GM06990 (cell line): ENCODE measurements at regions not wholly inside any gene's neighbourhood (a gene's known extent, or its start where the extent isn't known, plus 50 kb on each side); places are given as distances from the start of the nearest gene placed in this dataset.

ENCODE experiments used
- DNase-seq: peaks from one replicate; pipeline ENCODE4 v3.0.0-alpha.2; 2011; ENCODE audit not compliant: insufficient read length; ENCODE audit errors: extremely low read depth
- H3K27me3 ChIP-seq: replicated peaks from 2 replicates; pipeline ENCODE4 v1.6.0; 2011; ENCODE audit warnings: low read length; ENCODE audit not compliant: control insufficient read depth, insufficient read depth
- H3K36me3 ChIP-seq: 2 replicates; pipeline ENCODE4 v1.5.1; 2011; ENCODE audit warnings: low read length; ENCODE audit not compliant: control insufficient read depth, insufficient read depth
- H3K4me3 ChIP-seq: replicated peaks from 2 replicates; pipeline ENCODE4 v1.5.1; 2011; ENCODE audit warnings: low read depth, mild to moderate bottlenecking, control low read depth, low read length
- CTCF ChIP-seq: IDR thresholded peaks from 2 replicates; pipeline ENCODE4 v1.5.1; 2011; ENCODE audit warnings: low read length, control low read depth, mild to moderate bottlenecking, inconsistent platforms; ENCODE audit not compliant: insufficient read depth, poor library complexity, severe bottlenecking

- no peak for DNase-seq
- Histone ChIP-seq H3K4me3 (no peak overlapping the region), H3K36me3 (no peaks in the 10 kb centered on the region), H3K27me3 (no peaks in the 10 kb centered on the region)
- no peak for TF ChIP-seq CTCF
Measured at GRCh38 chr11:27934830-27935145, 173.2 kb downstream of the KIF18A start.

GRCh38 chr11:27933992-27934829 is 173.7 kb downstream of the KIF18A start:
- Histone ChIP-seq H3K36me3 (no peaks in the 10 kb centered on the region), H3K27me3 (no peaks in the 10 kb centered on the region), H3K4me3 (no peak overlapping the region)
- no peak for TF ChIP-seq CTCF
- no peak for DNase-seq

- Histone ChIP-seq H3K27me3 (no peaks in the 10 kb centered on the region), H3K4me3 (no peak overlapping the region), H3K36me3 (no peaks in the 10 kb centered on the region)
- DNase-seq, result no peak
- TF ChIP-seq CTCF, result no peak
Measured at GRCh38 chr11:27931770-27932169, 176.2 kb downstream of the KIF18A start.

GRCh38 chr11:27930946-27931345 is 177.0 kb downstream of the KIF18A start:
- DNase-seq, result no peak
- H3K27me3 ChIP-seq, result no peaks in the 10 kb centered on the region
- no peak overlapping the region for H3K4me3 ChIP-seq
- TF ChIP-seq CTCF, result no peak
- H3K36me3 ChIP-seq, result no peaks in the 10 kb centered on the region

GRCh38 chr11:27928809-27929208 is 179.1 kb downstream of the KIF18A start:
- no peak for TF ChIP-seq CTCF
- Histone ChIP-seq H3K36me3 (no peaks in the 10 kb centered on the region), H3K4me3 (no peak overlapping the region), H3K27me3 (no peaks in the 10 kb centered on the region)
- DNase-seq, result no peak
